GM12878 (cell line): ENCODE measurements at regions not wholly inside any gene's neighbourhood (a gene's known extent, or its start where the extent isn't known, plus 50 kb on each side); places are given as distances from the start of the nearest gene placed in this dataset.
"Not testable (repeated sequence)": the region's sequence is repeated elsewhere in the genome, so short reads cannot be mapped to it uniquely, and the experiment has no call there.

Experiments used
- SMAD1 ChIP-seq: fragments of 450-650 bp; IDR thresholded peaks from 2 replicates; pipeline ENCODE4 v1.6.1; 2018; ENCODE audit warnings: mild to moderate bottlenecking, low read depth; ENCODE audit not compliant: partially characterized antibody
- YY1 ChIP-seq: IDR thresholded peaks from 2 replicates; pipeline ENCODE4 v1.6.1; 2011; ENCODE audit warnings: low read depth, mild to moderate bottlenecking, low read length

DNA sequence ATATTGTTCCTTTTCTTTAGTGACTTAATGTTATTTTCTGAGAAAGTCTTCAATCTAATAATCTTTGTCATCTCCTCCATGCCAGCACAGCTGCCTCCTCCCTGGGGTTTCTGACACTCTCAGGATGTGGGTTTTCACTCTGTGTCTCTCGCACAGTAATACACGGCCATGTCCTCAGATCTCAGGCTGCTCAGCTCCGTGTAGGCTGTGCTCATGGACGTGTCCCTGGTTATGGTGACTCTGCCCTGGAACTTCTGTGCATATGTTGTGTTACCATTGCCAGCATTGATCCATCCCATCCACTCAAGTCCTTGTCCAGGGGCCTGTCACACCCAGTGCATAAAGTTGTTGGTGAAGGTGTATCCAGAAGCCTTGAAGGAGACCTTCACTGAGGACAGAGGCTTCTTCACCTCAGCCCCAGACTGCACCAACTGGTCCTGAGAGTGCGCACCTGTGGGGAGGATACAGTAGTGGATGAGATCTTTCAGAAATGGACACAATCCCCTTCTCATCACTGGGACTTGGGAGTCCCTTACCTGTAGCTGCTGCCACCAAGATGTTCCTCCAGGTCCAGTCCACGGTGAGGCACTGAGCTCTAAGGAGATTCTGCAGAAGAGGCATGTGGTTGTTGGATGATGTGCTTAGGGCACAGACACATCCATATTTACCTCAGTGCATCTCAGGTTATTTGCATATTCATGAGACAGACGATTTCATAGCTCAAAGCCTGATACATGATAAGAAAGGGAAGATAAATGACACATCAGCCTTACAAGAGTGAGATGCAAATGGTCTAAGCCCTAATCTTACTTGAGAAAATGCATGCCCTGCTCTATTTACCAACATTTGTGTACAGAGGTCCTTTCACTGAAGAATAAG lies 114.7 kb downstream of the OR4M2 start:
- TF ChIP-seq SMAD1, YY1: not testable (repeated sequence)
